NOMO-1 treated with dmso at 0.1 percent for 144 hours (cell line): ENCODE measurements at regions not wholly inside any gene's neighbourhood (a gene's known extent, or its start where the extent isn't known, plus 50 kb on each side); places are given as distances from the start of the nearest gene placed in this dataset.

Source experiments
- DNase-seq: peaks from one replicate; lab custom pipeline; 2025; ENCODE audit not compliant: unreplicated experiment; lab: John Stamatoyannopoulos, UW

GRCh38 chr6:167538746-167539145, 213.9 kb downstream of the TTLL2 start:
- DNase-seq, result no peak

- no peak for DNase-seq
Observed at GRCh38 chr6:167540796-167541195, 215.9 kb downstream of the TTLL2 start.

- no peak for DNase-seq
Observed at GRCh38 chr6:167541544-167541943, 216.7 kb downstream of the TTLL2 start.

- no peak for DNase-seq
Observed at GRCh38 chr6:167543602-167544497, 219.0 kb downstream of the TTLL2 start.

- no peak for DNase-seq
Observed at GRCh38 chr6:167546611-167547327, 221.9 kb downstream of the TTLL2 start.

GRCh38 chr6:167547328-167547692, 222.4 kb downstream of the TTLL2 start:
- no peak for DNase-seq

GRCh38 chr6:167547751-167548150, 222.9 kb downstream of the TTLL2 start:
- no peak for DNase-seq

GRCh38 chr6:167548451-167548850, 223.6 kb downstream of the TTLL2 start:
- DNase-seq, result no peak

- no peak for DNase-seq
Observed at GRCh38 chr6:167549213-167549612, 224.3 kb downstream of the TTLL2 start.

- DNase-seq, result no peak
Observed at GRCh38 chr6:167550941-167551627, 226.2 kb downstream of the TTLL2 start.

GRCh38 chr6:167551628-167552257, 226.9 kb downstream of the TTLL2 start:
- no peak for DNase-seq

- no peak for DNase-seq
Observed at GRCh38 chr6:167552258-167552630, 227.4 kb downstream of the TTLL2 start.

GRCh38 chr6:167552961-167553735, 228.3 kb downstream of the TTLL2 start:
- DNase-seq, result no peak

- no peak for DNase-seq
Observed at GRCh38 chr6:167553736-167554119, 228.8 kb downstream of the TTLL2 start.

GRCh38 chr6:167554854-167555253, 230.0 kb downstream of the TTLL2 start:
- DNase-seq, result no peak

- no peak for DNase-seq
Observed at GRCh38 chr6:167555836-167556235, 230.9 kb downstream of the TTLL2 start.

GRCh38 chr6:167557675-167558074, 232.8 kb downstream of the TTLL2 start:
- DNase-seq, result no peak

- DNase-seq, result no peak
Observed at GRCh38 chr6:167558246-167559177, 233.6 kb downstream of the TTLL2 start.

GRCh38 chr6:167559675-167560479, 235.0 kb downstream of the TTLL2 start:
- DNase-seq, result no peak
